GM18502 (cell line): ENCODE measurements at regions not wholly inside any gene's neighbourhood (a gene's known extent, or its start where the extent isn't known, plus 50 kb on each side); places are given as distances from the start of the nearest gene placed in this dataset.

Experiments
- ATAC-seq: cut with Tn5 transposase; IDR thresholded peaks from one replicate; pipeline ENCODE4 v1.9.1; 2021; ENCODE audit warnings: mild to moderate bottlenecking; ENCODE audit not compliant: unreplicated experiment, poor library complexity

- no peak for ATAC-seq
These were observed 150.9 kb downstream of the RTP5 start for GRCh38 chr2:242020196-242021004.

GRCh38 chr2:242022550-242023290 lies 153.2 kb downstream of the RTP5 start:
- no peak for ATAC-seq

- no peak for ATAC-seq
These were observed 155.3 kb downstream of the RTP5 start for GRCh38 chr2:242024751-242025355.

GRCh38 chr2:242027676-242028450 lies 158.3 kb downstream of the RTP5 start:
- ATAC-seq, result no peak

- ATAC-seq, result no peak
These were observed 160.1 kb downstream of the RTP5 start for GRCh38 chr2:242029422-242030225.

GRCh38 chr2:242030226-242030575 lies 160.7 kb downstream of the RTP5 start:
- ATAC-seq, result no peak

- no peak for ATAC-seq
These were observed 161.3 kb downstream of the RTP5 start for GRCh38 chr2:242030858-242031257.

- ATAC-seq, result no peak
These were observed 162.0 kb downstream of the RTP5 start for GRCh38 chr2:242031481-242032019.

GRCh38 chr2:242032780-242033656 lies 163.5 kb downstream of the RTP5 start:
- ATAC-seq, result no peak

GRCh38 chr2:242034138-242034537 lies 164.6 kb downstream of the RTP5 start:
- ATAC-seq, result no peak

- no peak for ATAC-seq
These were observed 165.7 kb downstream of the RTP5 start for GRCh38 chr2:242034996-242035814.

GRCh38 chr2:242035858-242036652 lies 166.5 kb downstream of the RTP5 start:
- no peak for ATAC-seq

GRCh38 chr2:242036653-242036950 lies 167.1 kb downstream of the RTP5 start:
- ATAC-seq, result no peak

GRCh38 chr2:242038166-242038927 lies 168.8 kb downstream of the RTP5 start:
- no peak for ATAC-seq

GRCh38 chr2:242038928-242039341 lies 169.4 kb downstream of the RTP5 start:
- ATAC-seq, result no peak

GRCh38 chr2:242040303-242040655 lies 170.8 kb downstream of the RTP5 start:
- no peak for ATAC-seq

GRCh38 chr2:242040681-242041080 lies 171.2 kb downstream of the RTP5 start:
- ATAC-seq, result no peak
